Peyer's patch (tissue), 4 donors: ENCODE measurements at regions not wholly inside any gene's neighbourhood (a gene's known extent, or its start where the extent isn't known, plus 50 kb on each side); places are given as distances from the start of the nearest gene placed in this dataset.

ENCODE experiments used
- POLR2A ChIP-seq, 2 donors: fragments of 450-650 bp; IDR thresholded peaks; one replicate each; pipeline ENCODE4 v1.5.1; 2017; ENCODE audit warnings: antibody characterized with exemption in 2 of 2, mild to moderate bottlenecking in 2 of 2, moderate library complexity in 2 of 2
- TF ChIP-seq, protein P1 (sequence below), 6 experiments: fragments of 450-650 bp in 4 of 6; fragments of 200-600 bp in 2 of 6; sonication (generic) in 1 of 6; IDR thresholded peaks; one replicate each; pipeline ENCODE4 v1.5.1; 2017 to 2019; ENCODE audit warnings: antibody characterized with exemption in 6 of 6, mild to moderate bottlenecking in 3 of 6, moderate library complexity in 1 of 6

DNA sequence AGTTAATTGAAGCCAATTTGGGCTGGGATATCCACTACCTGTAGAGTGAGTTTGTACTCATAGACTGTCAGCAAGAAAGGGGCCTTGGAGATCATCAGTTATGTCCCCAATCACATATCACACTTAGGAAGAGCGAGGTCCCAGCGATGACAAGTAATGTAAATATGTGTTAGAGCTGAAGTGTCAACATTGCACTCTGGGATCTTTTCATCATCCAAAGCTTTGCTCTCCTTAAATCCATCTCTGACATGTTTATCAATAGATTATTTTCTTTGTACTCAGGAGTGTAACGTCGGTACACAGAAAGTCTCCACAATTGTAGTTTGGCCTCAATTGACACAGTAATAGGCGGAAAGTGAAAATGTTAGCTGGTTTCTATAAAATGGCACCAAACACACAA lies 113.7 kb upstream of the TPRG1 start:
- TF ChIP-seq, protein P1, sequence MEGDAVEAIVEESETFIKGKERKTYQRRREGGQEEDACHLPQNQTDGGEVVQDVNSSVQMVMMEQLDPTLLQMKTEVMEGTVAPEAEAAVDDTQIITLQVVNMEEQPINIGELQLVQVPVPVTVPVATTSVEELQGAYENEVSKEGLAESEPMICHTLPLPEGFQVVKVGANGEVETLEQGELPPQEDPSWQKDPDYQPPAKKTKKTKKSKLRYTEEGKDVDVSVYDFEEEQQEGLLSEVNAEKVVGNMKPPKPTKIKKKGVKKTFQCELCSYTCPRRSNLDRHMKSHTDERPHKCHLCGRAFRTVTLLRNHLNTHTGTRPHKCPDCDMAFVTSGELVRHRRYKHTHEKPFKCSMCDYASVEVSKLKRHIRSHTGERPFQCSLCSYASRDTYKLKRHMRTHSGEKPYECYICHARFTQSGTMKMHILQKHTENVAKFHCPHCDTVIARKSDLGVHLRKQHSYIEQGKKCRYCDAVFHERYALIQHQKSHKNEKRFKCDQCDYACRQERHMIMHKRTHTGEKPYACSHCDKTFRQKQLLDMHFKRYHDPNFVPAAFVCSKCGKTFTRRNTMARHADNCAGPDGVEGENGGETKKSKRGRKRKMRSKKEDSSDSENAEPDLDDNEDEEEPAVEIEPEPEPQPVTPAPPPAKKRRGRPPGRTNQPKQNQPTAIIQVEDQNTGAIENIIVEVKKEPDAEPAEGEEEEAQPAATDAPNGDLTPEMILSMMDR (IDR thresholded peaks at IDR 0.05) = no peak
- no peak for TF ChIP-seq POLR2A (IDR thresholded peaks at IDR 0.05)
